ENCODE measurements at regions not wholly inside any gene's neighbourhood (a gene's known extent, or its start where the extent isn't known, plus 50 kb on each side); places are given as distances from the start of the nearest gene placed in this dataset.

GRCh38 chr13:47256618-47257017 lies 359.8 kb upstream of the HTR2A start:
- H3K9ac ChIP-seq (ENCODE audit: low read length), result no peak overlapping the region
- H3K27me3 ChIP-seq (ENCODE audit: control insufficient read depth, insufficient read depth, low read length), result no peaks in the 10 kb centered on the region
- no peaks in the 10 kb centered on the region for H3K9me3 ChIP-seq (ENCODE audit: control insufficient read depth, insufficient read depth, low read depth, low read length)
- H3K4me3 ChIP-seq (ENCODE audit: low read depth, low read length), result no peak overlapping the region
- H3K27ac ChIP-seq (ENCODE audit: low read depth, low read length), result no peak overlapping the region
- no peaks in the 10 kb centered on the region for H3K4me1 ChIP-seq (ENCODE audit: control insufficient read depth, insufficient read depth, low read length)
- no peaks in the 10 kb centered on the region for H3K36me3 ChIP-seq (ENCODE audit: control insufficient read depth, insufficient read depth, low read length)

GRCh38 chr13:47252627-47253026 lies 355.8 kb upstream of the HTR2A start:
- no peaks in the 10 kb centered on the region for H3K9me3 ChIP-seq (ENCODE audit: control insufficient read depth, insufficient read depth, low read depth, low read length)
- H3K27ac ChIP-seq (ENCODE audit: low read depth, low read length), result no peak overlapping the region
- no peaks in the 10 kb centered on the region for H3K36me3 ChIP-seq (ENCODE audit: control insufficient read depth, insufficient read depth, low read length)
- no peaks in the 10 kb centered on the region for H3K4me1 ChIP-seq (ENCODE audit: control insufficient read depth, insufficient read depth, low read length)
- H3K27me3 ChIP-seq (ENCODE audit: control insufficient read depth, insufficient read depth, low read length), result no peaks in the 10 kb centered on the region
- no peak overlapping the region for H3K4me3 ChIP-seq (ENCODE audit: low read depth, low read length)
- no peak overlapping the region for H3K9ac ChIP-seq (ENCODE audit: low read length)

GRCh38 chr13:47251771-47252170 lies 354.9 kb upstream of the HTR2A start:
- Histone ChIP-seq H3K4me1 (ENCODE audit: control insufficient read depth, insufficient read depth, low read length) (no peaks in the 10 kb centered on the region), H3K36me3 (ENCODE audit: control insufficient read depth, insufficient read depth, low read length) (no peaks in the 10 kb centered on the region), H3K27me3 (ENCODE audit: control insufficient read depth, insufficient read depth, low read length) (no peaks in the 10 kb centered on the region), H3K27ac (ENCODE audit: low read depth, low read length) (no peak overlapping the region), H3K4me3 (ENCODE audit: low read depth, low read length) (no peak overlapping the region), H3K9ac (ENCODE audit: low read length) (no peak overlapping the region), H3K9me3 (ENCODE audit: control insufficient read depth, insufficient read depth, low read depth, low read length) (no peaks in the 10 kb centered on the region)

GRCh38 chr13:47250146-47250545 lies 353.3 kb upstream of the HTR2A start:
- no peaks in the 10 kb centered on the region for H3K9me3 ChIP-seq (ENCODE audit: control insufficient read depth, insufficient read depth, low read depth, low read length)
- no peak overlapping the region for H3K4me3 ChIP-seq (ENCODE audit: low read depth, low read length)
- no peak overlapping the region for H3K27ac ChIP-seq (ENCODE audit: low read depth, low read length)
- no peaks in the 10 kb centered on the region for H3K4me1 ChIP-seq (ENCODE audit: control insufficient read depth, insufficient read depth, low read length)
- H3K9ac ChIP-seq (ENCODE audit: low read length), result no peak overlapping the region
- H3K27me3 ChIP-seq (ENCODE audit: control insufficient read depth, insufficient read depth, low read length), result no peaks in the 10 kb centered on the region
- no peaks in the 10 kb centered on the region for H3K36me3 ChIP-seq (ENCODE audit: control insufficient read depth, insufficient read depth, low read length)

GRCh38 chr13:47249266-47249665 lies 352.4 kb upstream of the HTR2A start:
- H3K36me3 ChIP-seq (ENCODE audit: control insufficient read depth, insufficient read depth, low read length), result no peaks in the 10 kb centered on the region
- no peaks in the 10 kb centered on the region for H3K4me1 ChIP-seq (ENCODE audit: control insufficient read depth, insufficient read depth, low read length)
- no peaks in the 10 kb centered on the region for H3K9me3 ChIP-seq (ENCODE audit: control insufficient read depth, insufficient read depth, low read depth, low read length)
- H3K4me3 ChIP-seq (ENCODE audit: low read depth, low read length), result no peak overlapping the region
- H3K9ac ChIP-seq (ENCODE audit: low read length), result no peak overlapping the region
- H3K27me3 ChIP-seq (ENCODE audit: control insufficient read depth, insufficient read depth, low read length), result no peaks in the 10 kb centered on the region
- H3K27ac ChIP-seq (ENCODE audit: low read depth, low read length), result no peak overlapping the region

GRCh38 chr13:47241446-47241845 lies 344.6 kb upstream of the HTR2A start:
- no peak overlapping the region for H3K27ac ChIP-seq (ENCODE audit: low read depth, low read length)
- no peaks in the 10 kb centered on the region for H3K4me1 ChIP-seq (ENCODE audit: control insufficient read depth, insufficient read depth, low read length)
- no peaks in the 10 kb centered on the region for H3K27me3 ChIP-seq (ENCODE audit: control insufficient read depth, insufficient read depth, low read length)
- no peak overlapping the region for H3K9ac ChIP-seq (ENCODE audit: low read length)
- no peaks in the 10 kb centered on the region for H3K36me3 ChIP-seq (ENCODE audit: control insufficient read depth, insufficient read depth, low read length)
- no peak overlapping the region for H3K4me3 ChIP-seq (ENCODE audit: low read depth, low read length)
- H3K9me3 ChIP-seq (ENCODE audit: control insufficient read depth, insufficient read depth, low read depth, low read length), result no peaks in the 10 kb centered on the region

- H3K9ac ChIP-seq (ENCODE audit: low read length), result no peak overlapping the region
These were observed 342.2 kb upstream of the HTR2A start for GRCh38 chr13:47239025-47239424.

GRCh38 chr13:47237571-47237970 lies 340.7 kb upstream of the HTR2A start:
- Histone ChIP-seq H3K27ac (ENCODE audit: low read depth, low read length) (no peak overlapping the region), H3K9me3 (ENCODE audit: control insufficient read depth, insufficient read depth, low read depth, low read length) (no peaks in the 10 kb centered on the region), H3K36me3 (ENCODE audit: control insufficient read depth, insufficient read depth, low read length) (no peaks in the 10 kb centered on the region), H3K4me3 (ENCODE audit: low read depth, low read length) (no peak overlapping the region), H3K9ac (ENCODE audit: low read length) (no peak overlapping the region), H3K27me3 (ENCODE audit: control insufficient read depth, insufficient read depth, low read length) (no peaks in the 10 kb centered on the region), H3K4me1 (ENCODE audit: control insufficient read depth, insufficient read depth, low read length) (no peaks in the 10 kb centered on the region)

More at GRCh38 chr13:47239025-47239424, 342.2 kb upstream of the HTR2A start:
- Histone ChIP-seq H3K27ac (ENCODE audit: low read depth, low read length) (no peak overlapping the region), H3K9me3 (ENCODE audit: control insufficient read depth, insufficient read depth, low read depth, low read length) (no peaks in the 10 kb centered on the region), H3K4me3 (ENCODE audit: low read depth, low read length) (no peak overlapping the region), H3K4me1 (ENCODE audit: control insufficient read depth, insufficient read depth, low read length) (no peaks in the 10 kb centered on the region), H3K27me3 (ENCODE audit: control insufficient read depth, insufficient read depth, low read length) (no peaks in the 10 kb centered on the region), H3K36me3 (ENCODE audit: control insufficient read depth, insufficient read depth, low read length) (no peaks in the 10 kb centered on the region)

GRCh38 chr13:47233734-47234133 lies 336.9 kb upstream of the HTR2A start:
- Histone ChIP-seq H3K27me3 (ENCODE audit: control insufficient read depth, insufficient read depth, low read length) (no peaks in the 10 kb centered on the region), H3K9ac (ENCODE audit: low read length) (no peak overlapping the region), H3K36me3 (ENCODE audit: control insufficient read depth, insufficient read depth, low read length) (no peaks in the 10 kb centered on the region), H3K9me3 (ENCODE audit: control insufficient read depth, insufficient read depth, low read depth, low read length) (peaks cover 15% of the 10 kb centered on the region; the same call in 1 of the 2 replicates), H3K4me1 (ENCODE audit: control insufficient read depth, insufficient read depth, low read length) (no peaks in the 10 kb centered on the region), H3K27ac (ENCODE audit: low read depth, low read length) (no peak overlapping the region), H3K4me3 (ENCODE audit: low read depth, low read length) (no peak overlapping the region)

GRCh38 chr13:47232516-47232915 lies 335.7 kb upstream of the HTR2A start:
- Histone ChIP-seq H3K9me3 (ENCODE audit: control insufficient read depth, insufficient read depth, low read depth, low read length) (peaks cover 15% of the 10 kb centered on the region; the same call in 1 of the 2 replicates), H3K36me3 (ENCODE audit: control insufficient read depth, insufficient read depth, low read length) (no peaks in the 10 kb centered on the region), H3K4me3 (ENCODE audit: low read depth, low read length) (no peak overlapping the region), H3K9ac (ENCODE audit: low read length) (no peak overlapping the region), H3K27ac (ENCODE audit: low read depth, low read length) (no peak overlapping the region), H3K27me3 (ENCODE audit: control insufficient read depth, insufficient read depth, low read length) (no peaks in the 10 kb centered on the region), H3K4me1 (ENCODE audit: control insufficient read depth, insufficient read depth, low read length) (no peaks in the 10 kb centered on the region)

- Histone ChIP-seq H3K4me1 (ENCODE audit: control insufficient read depth, insufficient read depth, low read length) (no peaks in the 10 kb centered on the region), H3K36me3 (ENCODE audit: control insufficient read depth, insufficient read depth, low read length) (no peaks in the 10 kb centered on the region), H3K27me3 (ENCODE audit: control insufficient read depth, insufficient read depth, low read length) (no peaks in the 10 kb centered on the region), H3K9me3 (ENCODE audit: control insufficient read depth, insufficient read depth, low read depth, low read length) (peaks cover 17% of the 10 kb centered on the region; the same call in 1 of the 2 replicates), H3K4me3 (ENCODE audit: low read depth, low read length) (no peak overlapping the region), H3K9ac (ENCODE audit: low read length) (no peak overlapping the region), H3K27ac (ENCODE audit: low read depth, low read length) (no peak overlapping the region)
These were observed 333.3 kb upstream of the HTR2A start for GRCh38 chr13:47230155-47230554.

GRCh38 chr13:47226516-47226915 lies 329.7 kb upstream of the HTR2A start:
- Histone ChIP-seq H3K4me1 (ENCODE audit: control insufficient read depth, insufficient read depth, low read length) (no peaks in the 10 kb centered on the region), H3K27me3 (ENCODE audit: control insufficient read depth, insufficient read depth, low read length) (no peaks in the 10 kb centered on the region), H3K36me3 (ENCODE audit: control insufficient read depth, insufficient read depth, low read length) (no peaks in the 10 kb centered on the region), H3K27ac (ENCODE audit: low read depth, low read length) (no peak overlapping the region), H3K4me3 (ENCODE audit: low read depth, low read length) (no peak overlapping the region), H3K9ac (ENCODE audit: low read length) (no peak overlapping the region), H3K9me3 (ENCODE audit: control insufficient read depth, insufficient read depth, low read depth, low read length) (peaks cover 17% of the 10 kb centered on the region; the same call in 1 of the 2 replicates)

All from HUES6 (cell line).